NB4 (cell line): ENCODE measurements at regions not wholly inside any gene's neighbourhood (a gene's known extent, or its start where the extent isn't known, plus 50 kb on each side); places are given as distances from the start of the nearest gene placed in this dataset.

ENCODE experiments used
- CTCF ChIP-seq: IDR thresholded peaks from one replicate; pipeline ENCODE4 v1.5.1; 2012; ENCODE audit warnings: low read depth, low read length
- MYC ChIP-seq: IDR thresholded peaks from 2 replicates; pipeline ENCODE4 v1.6.1; 2011; ENCODE audit warnings: low read depth, low read length
- POLR2A ChIP-seq: IDR thresholded peaks from 2 replicates; pipeline ENCODE4 v1.6.1; 2011; ENCODE audit warnings: mild to moderate bottlenecking; ENCODE audit not compliant: insufficient read length; ENCODE audit errors: extremely low read depth
- TF ChIP-seq, protein P1 (sequence below): IDR thresholded peaks from 2 replicates; pipeline ENCODE4 v1.6.1; 2011; ENCODE audit warnings: low read depth, low read length

GRCh38 chr5:142499591-142500226 is 174.9 kb upstream of the SPRY4 start:
- no peak for TF ChIP-seq CTCF
- TF ChIP-seq POLR2A, result no peak
- TF ChIP-seq, protein P1, sequence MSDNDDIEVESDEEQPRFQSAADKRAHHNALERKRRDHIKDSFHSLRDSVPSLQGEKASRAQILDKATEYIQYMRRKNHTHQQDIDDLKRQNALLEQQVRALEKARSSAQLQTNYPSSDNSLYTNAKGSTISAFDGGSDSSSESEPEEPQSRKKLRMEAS, result no peak
- no peak for TF ChIP-seq MYC
